ENCODE measurements at regions not wholly inside any gene's neighbourhood (a gene's known extent, or its start where the extent isn't known, plus 50 kb on each side); places are given as distances from the start of the nearest gene placed in this dataset.

GRCh38 chr22:44555597-44555996 lies 57.6 kb upstream of the RTL6 start:
- H3K4me3 ChIP-seq = no peak overlapping the region
- 95 to 98% methylated on average over 2 of the region's 2 CpGs for WGBS, 2 donors
- H3K27ac ChIP-seq = no peak overlapping the region
- no peak for DNase-seq
- no peaks in the 10 kb centered on the region for H3K36me3 ChIP-seq (ENCODE audit: low read depth, missing control alignments)
- TF ChIP-seq, protein P1, sequence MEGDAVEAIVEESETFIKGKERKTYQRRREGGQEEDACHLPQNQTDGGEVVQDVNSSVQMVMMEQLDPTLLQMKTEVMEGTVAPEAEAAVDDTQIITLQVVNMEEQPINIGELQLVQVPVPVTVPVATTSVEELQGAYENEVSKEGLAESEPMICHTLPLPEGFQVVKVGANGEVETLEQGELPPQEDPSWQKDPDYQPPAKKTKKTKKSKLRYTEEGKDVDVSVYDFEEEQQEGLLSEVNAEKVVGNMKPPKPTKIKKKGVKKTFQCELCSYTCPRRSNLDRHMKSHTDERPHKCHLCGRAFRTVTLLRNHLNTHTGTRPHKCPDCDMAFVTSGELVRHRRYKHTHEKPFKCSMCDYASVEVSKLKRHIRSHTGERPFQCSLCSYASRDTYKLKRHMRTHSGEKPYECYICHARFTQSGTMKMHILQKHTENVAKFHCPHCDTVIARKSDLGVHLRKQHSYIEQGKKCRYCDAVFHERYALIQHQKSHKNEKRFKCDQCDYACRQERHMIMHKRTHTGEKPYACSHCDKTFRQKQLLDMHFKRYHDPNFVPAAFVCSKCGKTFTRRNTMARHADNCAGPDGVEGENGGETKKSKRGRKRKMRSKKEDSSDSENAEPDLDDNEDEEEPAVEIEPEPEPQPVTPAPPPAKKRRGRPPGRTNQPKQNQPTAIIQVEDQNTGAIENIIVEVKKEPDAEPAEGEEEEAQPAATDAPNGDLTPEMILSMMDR (IDR thresholded peaks at IDR 0.05) = no peak
- H3K4me1 ChIP-seq = no peaks in the 10 kb centered on the region
- H3K27me3 ChIP-seq = no peaks in the 10 kb centered on the region
- no peaks in the 10 kb centered on the region for H3K9me3 ChIP-seq
- intact Hi-C loops (cut with DNase I; ENCODE audit: low total_unique reads) = no loop called here

DNA sequence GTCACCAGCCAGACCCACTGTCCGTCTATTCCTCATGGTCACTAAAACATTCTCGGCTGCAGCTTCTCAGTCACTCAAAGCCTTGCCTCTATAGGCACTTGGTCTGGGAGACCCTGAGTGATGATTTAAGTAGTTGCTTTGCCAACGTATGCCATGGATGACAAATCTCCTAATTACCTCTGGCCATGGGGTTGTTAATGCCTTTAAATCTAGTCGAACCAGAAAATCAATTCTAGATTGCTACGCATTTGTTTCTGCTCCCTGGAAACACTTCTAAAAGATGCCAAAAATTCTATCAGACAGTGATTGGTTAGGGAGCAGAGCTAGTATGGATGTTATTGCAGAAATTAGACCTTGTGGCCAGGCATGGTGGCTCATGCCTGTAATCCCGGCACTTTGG lies 57.0 kb upstream of the RTL6 start:
- Histone ChIP-seq H3K27ac (no peak overlapping the region), H3K4me3 (no peak overlapping the region), H3K9me3 (no peaks in the 10 kb centered on the region), H3K27me3 (no peaks in the 10 kb centered on the region), H3K36me3 (ENCODE audit: low read depth, missing control alignments) (no peaks in the 10 kb centered on the region), H3K4me1 (no peaks in the 10 kb centered on the region)
- intact Hi-C loops (cut with DNase I; ENCODE audit: low total_unique reads) = no loop called here
- DNase-seq = no peak
- TF ChIP-seq, protein P1 (IDR thresholded peaks at IDR 0.05) = no peak
- TF ChIP-seq POLR2A (IDR thresholded peaks at IDR 0.05) = no peak
- 82 to 85% methylated on average over 6 of the region's 6 CpGs for whole genome bisulfite sequencing, 2 donors

GRCh38 chr22:44554411-44554810 lies 56.4 kb upstream of the RTL6 start:
- intact Hi-C loops (cut with DNase I; ENCODE audit: low total_unique reads) = no loop called here
- DNase-seq = no peak
- 92 to 94% methylated on average over 7 of the region's 7 CpGs for WGBS, 2 donors
- Histone ChIP-seq H3K27me3 (no peaks in the 10 kb centered on the region), H3K4me1 (no peaks in the 10 kb centered on the region), H3K4me3 (no peak overlapping the region), H3K9me3 (no peaks in the 10 kb centered on the region), H3K27ac (no peak overlapping the region), H3K36me3 (ENCODE audit: low read depth, missing control alignments) (no peaks in the 10 kb centered on the region)
- no peak for TF ChIP-seq POLR2A (IDR thresholded peaks at IDR 0.05)
- TF ChIP-seq, protein P1 (IDR thresholded peaks at IDR 0.05) = no peak

DNA sequence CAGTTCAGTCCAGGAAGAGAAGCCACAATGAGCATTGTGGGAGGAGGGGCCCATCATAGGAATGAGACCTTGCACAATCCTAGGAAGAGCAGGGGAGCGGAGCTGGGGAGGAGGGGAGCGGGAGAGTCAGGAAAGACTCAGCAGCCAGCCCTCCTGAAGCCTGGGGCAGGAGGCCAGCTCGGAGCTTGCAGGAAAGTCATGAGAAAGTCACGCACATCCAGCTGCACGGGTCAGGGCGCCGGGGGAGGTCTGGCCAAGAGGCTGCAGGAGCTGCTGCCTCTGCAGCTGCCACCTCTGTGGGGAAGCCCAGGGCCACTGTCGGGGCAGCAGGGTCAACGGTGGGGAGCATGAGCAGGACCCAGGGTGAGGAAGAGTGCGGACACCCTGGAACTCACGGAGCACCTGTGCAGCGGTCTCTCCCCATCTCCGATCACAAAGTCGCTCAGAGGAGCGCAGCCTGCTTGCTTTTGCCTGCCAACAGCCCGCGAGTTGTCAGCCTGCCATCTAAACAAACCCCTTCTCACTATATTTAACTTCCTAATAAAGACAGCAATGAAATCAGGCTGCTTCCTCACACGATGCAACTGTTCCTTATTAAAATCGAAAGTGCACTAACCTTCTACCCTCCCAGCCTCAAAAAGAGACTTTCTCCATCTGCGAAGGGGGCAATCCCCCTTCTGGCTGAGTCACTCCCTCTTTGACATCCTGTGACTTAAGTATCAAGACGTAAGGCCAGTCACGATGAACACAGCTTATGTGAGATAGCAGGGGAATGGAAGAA lies 52.9 kb upstream of the RTL6 start:
- Histone ChIP-seq H3K36me3 (ENCODE audit: low read depth, missing control alignments) (no peaks in the 10 kb centered on the region), H3K27me3 (no peaks in the 10 kb centered on the region), H3K27ac (no peak overlapping the region), H3K4me3 (no peak overlapping the region), H3K9me3 (no peaks in the 10 kb centered on the region), H3K4me1 (no peaks in the 10 kb centered on the region)
- WGBS, 2 donors = 45 to 48% methylated on average over 22 of the region's 22 CpGs
- peak; percentile 71 for DNase-seq
- TF ChIP-seq, protein P1 (IDR thresholded peaks at IDR 0.05) = no peak
- no peak for TF ChIP-seq POLR2A (IDR thresholded peaks at IDR 0.05)
- intact Hi-C loops (cut with DNase I; ENCODE audit: low total_unique reads) = no loop called here

GRCh38 chr22:44549701-44550100 lies 51.7 kb upstream of the RTL6 start:
- H3K27me3 ChIP-seq = no peaks in the 10 kb centered on the region
- 69 to 78% methylated on average over 6 of the region's 6 CpGs for WGBS, 2 donors
- TF ChIP-seq, protein P1 (IDR thresholded peaks at IDR 0.05) = no peak
- TF ChIP-seq POLR2A (IDR thresholded peaks at IDR 0.05) = no peak
- no peaks in the 10 kb centered on the region for H3K9me3 ChIP-seq
- no peaks in the 10 kb centered on the region for H3K36me3 ChIP-seq (ENCODE audit: low read depth, missing control alignments)
- H3K4me1 ChIP-seq = no peaks in the 10 kb centered on the region
- intact Hi-C loops (cut with DNase I; ENCODE audit: low total_unique reads) = no loop called here
- DNase-seq = no peak
- no peak overlapping the region for H3K4me3 ChIP-seq
- H3K27ac ChIP-seq = no peak overlapping the region

Data from testis (tissue), 2 donors.